ENCODE measurements at regions not wholly inside any gene's neighbourhood (a gene's known extent, or its start where the extent isn't known, plus 50 kb on each side); places are given as distances from the start of the nearest gene placed in this dataset.

DNA sequence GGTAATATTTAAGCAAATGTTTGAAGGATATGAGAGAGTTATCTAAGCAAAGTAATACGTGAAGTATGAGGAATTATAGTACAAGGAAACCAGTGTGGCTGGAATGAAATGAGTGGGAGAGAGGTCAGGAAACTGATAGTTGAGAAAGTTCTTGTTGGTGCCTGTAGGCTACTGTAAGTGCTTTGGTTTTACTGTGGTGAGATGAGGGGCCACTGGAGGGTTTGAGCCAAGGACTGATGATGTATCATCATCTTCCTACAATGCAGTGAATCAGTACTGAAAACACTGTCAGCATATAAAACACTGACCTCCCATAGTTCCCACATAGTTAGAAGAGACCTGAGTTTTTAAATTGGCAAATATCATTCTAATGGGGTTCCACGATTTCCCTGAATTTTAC is 367.5 kb upstream of the CTSO start:
- TF ChIP-seq, protein P1, sequence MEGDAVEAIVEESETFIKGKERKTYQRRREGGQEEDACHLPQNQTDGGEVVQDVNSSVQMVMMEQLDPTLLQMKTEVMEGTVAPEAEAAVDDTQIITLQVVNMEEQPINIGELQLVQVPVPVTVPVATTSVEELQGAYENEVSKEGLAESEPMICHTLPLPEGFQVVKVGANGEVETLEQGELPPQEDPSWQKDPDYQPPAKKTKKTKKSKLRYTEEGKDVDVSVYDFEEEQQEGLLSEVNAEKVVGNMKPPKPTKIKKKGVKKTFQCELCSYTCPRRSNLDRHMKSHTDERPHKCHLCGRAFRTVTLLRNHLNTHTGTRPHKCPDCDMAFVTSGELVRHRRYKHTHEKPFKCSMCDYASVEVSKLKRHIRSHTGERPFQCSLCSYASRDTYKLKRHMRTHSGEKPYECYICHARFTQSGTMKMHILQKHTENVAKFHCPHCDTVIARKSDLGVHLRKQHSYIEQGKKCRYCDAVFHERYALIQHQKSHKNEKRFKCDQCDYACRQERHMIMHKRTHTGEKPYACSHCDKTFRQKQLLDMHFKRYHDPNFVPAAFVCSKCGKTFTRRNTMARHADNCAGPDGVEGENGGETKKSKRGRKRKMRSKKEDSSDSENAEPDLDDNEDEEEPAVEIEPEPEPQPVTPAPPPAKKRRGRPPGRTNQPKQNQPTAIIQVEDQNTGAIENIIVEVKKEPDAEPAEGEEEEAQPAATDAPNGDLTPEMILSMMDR (IDR thresholded peaks at IDR 0.05): no peak
- TF ChIP-seq POLR2A (IDR thresholded peaks at IDR 0.05): no peak

Measured in lower leg skin (tissue), 3 donors.